ENCODE measurements at regions not wholly inside any gene's neighbourhood (a gene's known extent, or its start where the extent isn't known, plus 50 kb on each side); places are given as distances from the start of the nearest gene placed in this dataset.

- H3K27ac ChIP-seq, result no peak overlapping the region
- TF ChIP-seq ZFX (IDR thresholded peaks at IDR 0.05; ENCODE audit: borderline replicate concordance) (no peak), CTCF (IDR thresholded peaks at IDR 0.05) (no peak)
Measured at GRCh38 chr6:144797881-144798589, 512.9 kb downstream of the UTRN start.

- no peak for TF ChIP-seq ZFX (IDR thresholded peaks at IDR 0.05; ENCODE audit: borderline replicate concordance)
- TF ChIP-seq CTCF (IDR thresholded peaks at IDR 0.05), result no peak
- no peak overlapping the region for H3K27ac ChIP-seq
Measured at GRCh38 chr6:144804246-144804790, 519.2 kb downstream of the UTRN start.

GRCh38 chr6:144805049-144805448 is 519.9 kb downstream of the UTRN start:
- TF ChIP-seq CTCF (IDR thresholded peaks at IDR 0.05) (no peak), ZFX (IDR thresholded peaks at IDR 0.05; ENCODE audit: borderline replicate concordance) (no peak)
- no peak overlapping the region for H3K27ac ChIP-seq

GRCh38 chr6:144806222-144806621 is 521.1 kb downstream of the UTRN start:
- H3K27ac ChIP-seq, result no peak overlapping the region
- TF ChIP-seq ZFX (IDR thresholded peaks at IDR 0.05; ENCODE audit: borderline replicate concordance) (no peak), CTCF (IDR thresholded peaks at IDR 0.05) (no peak)

GRCh38 chr6:144809120-144809519 is 524.0 kb downstream of the UTRN start:
- no peak for TF ChIP-seq CTCF (IDR thresholded peaks at IDR 0.05)
- TF ChIP-seq ZFX (IDR thresholded peaks at IDR 0.05; ENCODE audit: borderline replicate concordance), result no peak

GRCh38 chr6:144809969-144810368 is 524.8 kb downstream of the UTRN start:
- TF ChIP-seq ZFX (IDR thresholded peaks at IDR 0.05; ENCODE audit: borderline replicate concordance) (no peak), CTCF (IDR thresholded peaks at IDR 0.05) (no peak)
- no peak overlapping the region for H3K27ac ChIP-seq

More at GRCh38 chr6:144809120-144809519, 524.0 kb downstream of the UTRN start:
- H3K27ac ChIP-seq, result no peak overlapping the region

GRCh38 chr6:144811140-144811539 is 526.0 kb downstream of the UTRN start:
- no peak overlapping the region for H3K27ac ChIP-seq
- TF ChIP-seq CTCF (IDR thresholded peaks at IDR 0.05), result no peak
- no peak for TF ChIP-seq ZFX (IDR thresholded peaks at IDR 0.05; ENCODE audit: borderline replicate concordance)

All from 22Rv1 (cell line).